Left hindlimb (tissue), 1 donor: ENCODE measurements at regions not wholly inside any gene's neighbourhood (a gene's known extent, or its start where the extent isn't known, plus 50 kb on each side); places are given as distances from the start of the nearest gene placed in this dataset.
"Not testable (repeated sequence)": the region's sequence is repeated elsewhere in the genome, so short reads cannot be mapped to it uniquely, and the experiment has no call there.

Source experiments
- DNase-seq: peaks from one replicate; pipeline ENCODE4 v3.0.0-alpha.2; 2018

GRCh38 chr5:100364757-100365478 is 170.3 kb upstream of the FAM174A start:
- DNase-seq = not testable (repeated sequence)

- DNase-seq = not testable (repeated sequence)
Measured at GRCh38 chr5:100364343-100364742, 170.8 kb upstream of the FAM174A start.

- DNase-seq = not testable (repeated sequence)
Measured at GRCh38 chr5:100359998-100360397, 175.2 kb upstream of the FAM174A start.

GRCh38 chr5:100346269-100346668 is 188.9 kb upstream of the FAM174A start:
- DNase-seq = not testable (repeated sequence)

GRCh38 chr5:100341485-100341884 is 193.7 kb upstream of the FAM174A start:
- not testable (repeated sequence) for DNase-seq

GRCh38 chr5:100322483-100322882 is 212.7 kb upstream of the FAM174A start:
- no peak for DNase-seq

GRCh38 chr5:100319885-100320284 is 215.3 kb upstream of the FAM174A start:
- no peak for DNase-seq

GRCh38 chr5:100313657-100314056 is 221.5 kb upstream of the FAM174A start:
- no peak for DNase-seq

GRCh38 chr5:100311806-100312205 is 223.4 kb upstream of the FAM174A start:
- no peak for DNase-seq

GRCh38 chr5:100306000-100306399 is 229.2 kb upstream of the FAM174A start:
- no peak for DNase-seq

GRCh38 chr5:100303216-100303615 is 232.0 kb upstream of the FAM174A start:
- DNase-seq = no peak

GRCh38 chr5:100299261-100299660 is 235.9 kb upstream of the FAM174A start:
- no peak for DNase-seq

- no peak for DNase-seq
Measured at GRCh38 chr5:100276071-100276470, 259.1 kb upstream of the FAM174A start.

- no peak for DNase-seq
Measured at GRCh38 chr5:100275631-100276030, 259.5 kb upstream of the FAM174A start.

GRCh38 chr5:100273846-100274580 is 261.2 kb upstream of the FAM174A start:
- no peak for DNase-seq

GRCh38 chr5:100270023-100270771 is 265.0 kb upstream of the FAM174A start:
- no peak for DNase-seq

GRCh38 chr5:100260968-100261367 is 274.2 kb upstream of the FAM174A start:
- DNase-seq = no peak

- no peak for DNase-seq
Measured at GRCh38 chr5:100252944-100253343, 282.2 kb upstream of the FAM174A start.

GRCh38 chr5:100252037-100252436 is 283.1 kb upstream of the FAM174A start:
- no peak for DNase-seq

- no peak for DNase-seq
Measured at GRCh38 chr5:100249884-100250269, 285.3 kb upstream of the FAM174A start.

GRCh38 chr5:100249211-100249883 is 285.8 kb upstream of the FAM174A start:
- DNase-seq = no peak

GRCh38 chr5:100232736-100233135 is 302.4 kb upstream of the FAM174A start:
- DNase-seq = no peak

- DNase-seq = no peak
Measured at GRCh38 chr5:100188778-100189177, 346.4 kb upstream of the FAM174A start.
